Astrocyte (in vitro differentiated cells and primary cell): ENCODE measurements at regions not wholly inside any gene's neighbourhood (a gene's known extent, or its start where the extent isn't known, plus 50 kb on each side); places are given as distances from the start of the nearest gene placed in this dataset.

Experiments used
- DNase-seq: peaks from one replicate; pipeline ENCODE4 v3.0.0-alpha.2; 2010; ENCODE audit warnings: low read depth
- FAIRE-seq: peaks from 2 replicates; lab custom pipeline; 2011; peaks lifted over from hg19 to GRCh38; lab: Jason Lieb, UNC
- H2AFZ ChIP-seq: 2 replicates; pipeline ENCODE4 v1.6.0; 2012; ENCODE audit warnings: low read depth, low read length, inconsistent platforms
- H3K27ac ChIP-seq: 2 replicates; pipeline ENCODE4 v1.5.1; 2011; ENCODE audit warnings: low read depth, low read length, inconsistent platforms
- H3K27me3 ChIP-seq: 2 replicates; pipeline ENCODE4 v1.6.0; 2011; ENCODE audit warnings: low read length, inconsistent platforms; ENCODE audit not compliant: insufficient read depth
- H3K36me3 ChIP-seq: 2 replicates; pipeline ENCODE4 v1.5.1; 2011; ENCODE audit warnings: low read length, inconsistent platforms; ENCODE audit not compliant: insufficient read depth
- H3K4me1 ChIP-seq: 2 replicates; pipeline ENCODE4 v1.5.1; 2011; ENCODE audit warnings: low read length, inconsistent platforms; ENCODE audit not compliant: insufficient read depth
- H3K4me2 ChIP-seq: 2 replicates; pipeline ENCODE4 v1.6.0; 2012; ENCODE audit warnings: low read length, inconsistent platforms
- H3K4me3 ChIP-seq: 2 replicates; pipeline ENCODE4 v1.5.1; 2011; ENCODE audit warnings: low read depth, mild to moderate bottlenecking, low read length, inconsistent platforms; ENCODE audit not compliant: insufficient read depth
- H3K79me2 ChIP-seq: 2 replicates; pipeline ENCODE4 v1.6.0; 2012; ENCODE audit warnings: mild to moderate bottlenecking, low read length, inconsistent platforms; ENCODE audit not compliant: insufficient read depth
- H3K9ac ChIP-seq: 2 replicates; pipeline ENCODE4 v1.6.0; 2012; ENCODE audit warnings: mild to moderate bottlenecking, low read length, inconsistent platforms
- H3K9me3 ChIP-seq: 2 replicates; pipeline ENCODE4 v1.5.1; 2012; ENCODE audit warnings: low read depth, mild to moderate bottlenecking, low read length, inconsistent platforms; ENCODE audit not compliant: insufficient read depth
- H4K20me1 ChIP-seq: 2 replicates; pipeline ENCODE4 v1.6.0; 2012; ENCODE audit warnings: low read length, inconsistent platforms; ENCODE audit not compliant: insufficient read depth
- H3K27ac Mint-ChIP-seq: one replicate; pipeline ENCODE4 v1.8.0; 2021; ENCODE audit warnings: mild to moderate bottlenecking, mixed read lengths; ENCODE audit not compliant: unreplicated experiment
- H3K27me3 Mint-ChIP-seq: one replicate; pipeline ENCODE4 v1.8.0; 2021; ENCODE audit warnings: low read depth, mixed read lengths; ENCODE audit not compliant: unreplicated experiment
- H3K36me3 Mint-ChIP-seq: one replicate; pipeline ENCODE4 v1.8.0; 2021; ENCODE audit warnings: low read depth, mixed read lengths; ENCODE audit not compliant: unreplicated experiment
- H3K4me1 Mint-ChIP-seq: one replicate; pipeline ENCODE4 v1.8.0; 2021; ENCODE audit warnings: low read depth, mixed read lengths; ENCODE audit not compliant: unreplicated experiment
- H3K4me3 Mint-ChIP-seq: one replicate; pipeline ENCODE4 v1.8.0; 2021; ENCODE audit warnings: mild to moderate bottlenecking, moderate library complexity, mixed read lengths; ENCODE audit not compliant: unreplicated experiment
- H3K9me3 Mint-ChIP-seq: one replicate; pipeline ENCODE4 v1.8.0; 2021; ENCODE audit warnings: mild to moderate bottlenecking, mixed read lengths; ENCODE audit not compliant: unreplicated experiment
- CTCF ChIP-seq: IDR thresholded peaks from 2 replicates; pipeline ENCODE4 v1.5.1; 2011; ENCODE audit warnings: low read depth, mild to moderate bottlenecking, inconsistent platforms, low read length, moderate library complexity; ENCODE audit not compliant: insufficient read depth
- EZH2 ChIP-seq: IDR thresholded peaks from 2 replicates; pipeline ENCODE4 v1.6.1; 2012; ENCODE audit warnings: mild to moderate bottlenecking, low read length, inconsistent platforms; ENCODE audit not compliant: insufficient read depth

GRCh38 chr2:22800412-22800811, 584.6 kb upstream of the KLHL29 start:
- Histone ChIP-seq H3K9ac (no peak overlapping the region), H3K9me3 (no peaks in the 10 kb centered on the region), H2AFZ (no peak overlapping the region), H3K36me3 (no peaks in the 10 kb centered on the region), H3K27ac (no peak overlapping the region), H3K4me3 (no peak overlapping the region), H3K27me3 (no peaks in the 10 kb centered on the region), H4K20me1 (no peaks in the 10 kb centered on the region), H3K79me2 (no peaks in the 10 kb centered on the region), H3K4me2 (no peak overlapping the region), H3K4me1 (no peaks in the 10 kb centered on the region)
- DNase-seq (no peak), FAIRE-seq (no peak)
- Mint-ChIP-seq H3K9me3 (peaks cover 2% of the 10 kb centered on the region), H3K4me1 (peaks cover 3% of the 10 kb centered on the region), H3K27ac (no peak overlapping the region), H3K4me3 (no peak overlapping the region), H3K36me3 (peaks cover under 1% of the 10 kb centered on the region), H3K27me3 (peaks cover 14% of the 10 kb centered on the region)
- TF ChIP-seq EZH2 (no peak), CTCF (no peak)

- no peak overlapping the region for H3K27ac Mint-ChIP-seq
- no peak for FAIRE-seq
These were observed 583.9 kb upstream of the KLHL29 start for GRCh38 chr2:22801071-22801470.

More at GRCh38 chr2:22801071-22801470, 583.9 kb upstream of the KLHL29 start:
- TF ChIP-seq CTCF: no peak
- TF ChIP-seq EZH2: no peak
- H3K36me3 ChIP-seq: no peaks in the 10 kb centered on the region
- H3K4me2 ChIP-seq: no peak overlapping the region
- no peak for DNase-seq
- H3K9me3 ChIP-seq: no peaks in the 10 kb centered on the region
- H3K9me3 Mint-ChIP-seq: peaks cover 4% of the 10 kb centered on the region
- H3K4me3 ChIP-seq: no peak overlapping the region
- peaks cover 11% of the 10 kb centered on the region for H3K27me3 Mint-ChIP-seq
- H3K4me1 ChIP-seq: no peaks in the 10 kb centered on the region
- no peak overlapping the region for H3K27ac ChIP-seq
- H2AFZ ChIP-seq: no peak overlapping the region
- no peak overlapping the region for H3K4me3 Mint-ChIP-seq
- no peaks in the 10 kb centered on the region for H4K20me1 ChIP-seq
- H3K79me2 ChIP-seq: no peaks in the 10 kb centered on the region
- no peaks in the 10 kb centered on the region for H3K27me3 ChIP-seq
- peaks cover 3% of the 10 kb centered on the region for H3K4me1 Mint-ChIP-seq
- H3K9ac ChIP-seq: no peak overlapping the region
- peaks cover 4% of the 10 kb centered on the region for H3K36me3 Mint-ChIP-seq
